ENCODE measurements at regions not wholly inside any gene's neighbourhood (a gene's known extent, or its start where the extent isn't known, plus 50 kb on each side); places are given as distances from the start of the nearest gene placed in this dataset.

DNA sequence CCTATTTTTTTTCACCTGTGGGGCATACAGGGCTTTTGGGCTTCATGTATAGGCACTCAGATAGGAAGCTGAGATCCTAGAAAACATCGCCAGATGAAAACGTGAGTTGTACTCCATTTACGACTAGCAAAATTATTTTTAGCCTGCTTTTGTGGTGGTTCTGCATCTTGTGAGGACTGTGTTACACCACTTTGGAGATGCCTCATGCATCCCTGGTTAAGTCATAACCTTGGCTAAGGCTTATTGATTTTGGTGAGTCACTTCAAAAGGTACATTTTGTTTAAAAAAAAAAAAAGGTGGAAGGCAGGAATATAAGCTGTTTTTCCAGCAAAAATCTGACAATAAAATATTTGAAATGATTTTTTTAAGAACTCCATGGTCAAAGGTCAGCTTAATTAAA lies 101.8 kb upstream of the OLFM3 start:
- ChIA-PET CTCF (interaction anchor here (1.1 kb wide), 1 partner anchor 122 kb away, joined by 3 read pairs; no protein-coding TSS in a partner anchor), POLR2A (no interaction called here)
- no peak for TF ChIP-seq RCOR1 (IDR thresholded peaks at IDR 0.05; ENCODE audit: low read length)
- no peak for TF ChIP-seq YY1 (IDR thresholded peaks at IDR 0.05; ENCODE audit: low read depth)
- no peak for TF ChIP-seq RAD21 (IDR thresholded peaks at IDR 0.05; ENCODE audit: low read length)
- no peak for TF ChIP-seq FOXJ3 (CRISPR knock-in tag; IDR thresholded peaks at IDR 0.05)
- TF ChIP-seq TCF12 (IDR thresholded peaks at IDR 0.05): no peak
- TF ChIP-seq, protein P1, sequence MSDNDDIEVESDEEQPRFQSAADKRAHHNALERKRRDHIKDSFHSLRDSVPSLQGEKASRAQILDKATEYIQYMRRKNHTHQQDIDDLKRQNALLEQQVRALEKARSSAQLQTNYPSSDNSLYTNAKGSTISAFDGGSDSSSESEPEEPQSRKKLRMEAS (IDR thresholded peaks at IDR 0.05; ENCODE audit: low read depth): no peak
- TF ChIP-seq, protein P2, sequence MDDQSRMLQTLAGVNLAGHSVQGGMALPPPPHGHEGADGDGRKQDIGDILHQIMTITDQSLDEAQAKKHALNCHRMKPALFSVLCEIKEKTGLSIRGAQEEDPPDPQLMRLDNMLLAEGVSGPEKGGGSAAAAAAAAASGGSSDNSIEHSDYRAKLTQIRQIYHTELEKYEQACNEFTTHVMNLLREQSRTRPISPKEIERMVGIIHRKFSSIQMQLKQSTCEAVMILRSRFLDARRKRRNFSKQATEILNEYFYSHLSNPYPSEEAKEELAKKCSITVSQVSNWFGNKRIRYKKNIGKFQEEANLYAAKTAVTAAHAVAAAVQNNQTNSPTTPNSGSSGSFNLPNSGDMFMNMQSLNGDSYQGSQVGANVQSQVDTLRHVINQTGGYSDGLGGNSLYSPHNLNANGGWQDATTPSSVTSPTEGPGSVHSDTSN (IDR thresholded peaks at IDR 0.05): no peak
- Histone ChIP-seq H3K4me1 (ENCODE audit: control insufficient read depth in 1 of 2, insufficient read depth in 2 of 2, low read depth in 1 of 2, low read length in 1 of 2) (no peaks in the 10 kb centered on the region), H3K9me3 (no peaks in the 10 kb centered on the region), H3K27me3 (ENCODE audit: insufficient read depth) (no peaks in the 10 kb centered on the region), H3K9me2 (no peaks in the 10 kb centered on the region), H3K4me2 (no peak overlapping the region), H2AFZ (ENCODE audit: low read depth) (no peak overlapping the region), H3K36me3 (replicated peaks in 1 of 2; ENCODE audit: control insufficient read depth in 1 of 2, insufficient read depth in 2 of 2, low read length in 1 of 2) (no peaks in the 10 kb centered on the region), H4K20me1 (ENCODE audit: insufficient read depth) (no peaks in the 10 kb centered on the region), H3K79me2 (ENCODE audit: insufficient read depth) (no peaks in the 10 kb centered on the region), H3K27ac (ENCODE audit: low read depth in 2 of 2, low read length in 1 of 2) (no peak overlapping the region), H3K4me3 (ENCODE audit: low read depth in 2 of 2, low read length in 1 of 2) (no peak overlapping the region), H3F3A (replicated peaks; ENCODE audit: insufficient read depth) (no peaks in the 10 kb centered on the region), H3K9ac (no peak overlapping the region)
- WGBS (ENCODE audit: low lambda C conversion rate): 56% methylated on average over 3 of the region's 3 CpGs
- no peak for DNase-seq

DNA sequence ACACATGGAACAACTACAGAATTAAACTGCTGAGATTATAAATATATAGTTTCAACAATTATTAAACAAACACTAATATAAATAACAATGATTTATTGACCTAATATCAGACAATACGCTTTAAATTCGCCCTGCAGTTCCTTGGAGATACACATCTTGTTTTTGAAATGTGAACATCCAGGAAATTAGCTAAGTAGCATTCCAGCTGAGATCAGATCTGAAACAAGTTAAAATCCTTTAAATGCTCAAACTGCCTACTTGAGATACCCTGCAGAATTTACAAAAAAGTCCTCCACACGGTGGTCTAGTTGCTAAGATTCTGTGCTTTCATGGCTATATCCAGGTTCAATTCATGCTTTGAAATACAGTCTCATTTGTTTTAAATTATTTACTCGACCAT lies 101.4 kb upstream of the OLFM3 start:
- H3K4me2 ChIP-seq: no peak overlapping the region
- no peak overlapping the region for H3K27ac ChIP-seq (ENCODE audit: low read depth in 2 of 2, low read length in 1 of 2)
- no peaks in the 10 kb centered on the region for H4K20me1 ChIP-seq (ENCODE audit: insufficient read depth)
- H3K9ac ChIP-seq: no peak overlapping the region
- DNase-seq: no peak
- H3K4me3 ChIP-seq (ENCODE audit: low read depth in 2 of 2, low read length in 1 of 2): no peak overlapping the region
- 25% methylated on average over 4 of the region's 4 CpGs for WGBS (ENCODE audit: low lambda C conversion rate)
- ChIA-PET POLR2A (no interaction called here), CTCF (interaction anchor here (1.1 kb wide), 1 partner anchor 123 kb away, joined by 3 read pairs; no protein-coding TSS in a partner anchor)
- no peaks in the 10 kb centered on the region for H3K79me2 ChIP-seq (ENCODE audit: insufficient read depth)
- H3K27me3 ChIP-seq (ENCODE audit: insufficient read depth): no peaks in the 10 kb centered on the region
- H2AFZ ChIP-seq (ENCODE audit: low read depth): no peak overlapping the region
- no peaks in the 10 kb centered on the region for H3K9me2 ChIP-seq
- H3F3A ChIP-seq (replicated peaks; ENCODE audit: insufficient read depth): no peaks in the 10 kb centered on the region
- no peaks in the 10 kb centered on the region for H3K36me3 ChIP-seq (replicated peaks in 1 of 2; ENCODE audit: control insufficient read depth in 1 of 2, insufficient read depth in 2 of 2, low read length in 1 of 2)
- H3K4me1 ChIP-seq (ENCODE audit: control insufficient read depth in 1 of 2, insufficient read depth in 2 of 2, low read depth in 1 of 2, low read length in 1 of 2): no peaks in the 10 kb centered on the region
- no peaks in the 10 kb centered on the region for H3K9me3 ChIP-seq
- TF ChIP-seq GABPA (IDR thresholded peaks at IDR 0.05; ENCODE audit: low read depth) (no peak), TAF1 (IDR thresholded peaks at IDR 0.05; ENCODE audit: borderline replicate concordance, low read depth, low read length) (no peak), FOSL2 (IDR thresholded peaks at IDR 0.05; ENCODE audit: borderline replicate concordance, low read depth) (no peak), SIN3A (IDR thresholded peaks at IDR 0.05; ENCODE audit: borderline replicate concordance, low read depth, low read length) (no peak), NRF1 (IDR thresholded peaks at IDR 0.05; ENCODE audit: low read depth, low read length) (no peak), EZH2phosphoT487 (IDR thresholded peaks at IDR 0.05; ENCODE audit: borderline replicate concordance, low read depth) (no peak), POLR2AphosphoS5 (IDR thresholded peaks at IDR 0.05; ENCODE audit: low read depth, low read length) (no peak), RXRA (IDR thresholded peaks at IDR 0.05; ENCODE audit: borderline replicate concordance, low read depth) (no peak), RFX5 (IDR thresholded peaks at IDR 0.05; ENCODE audit: low read length) (no peak), TCF12 (IDR thresholded peaks at IDR 0.05) (no peak), FOXJ3 (CRISPR knock-in tag; IDR thresholded peaks at IDR 0.05) (no peak), TEAD4 (IDR thresholded peaks at IDR 0.05; ENCODE audit: borderline replicate concordance, insufficient read depth) (no peak), EP300 (IDR thresholded peaks at IDR 0.05; ENCODE audit: borderline replicate concordance in 1 of 2, low read depth in 1 of 2, low read length in 1 of 2) (no peak)
- TF ChIP-seq, protein P3, sequence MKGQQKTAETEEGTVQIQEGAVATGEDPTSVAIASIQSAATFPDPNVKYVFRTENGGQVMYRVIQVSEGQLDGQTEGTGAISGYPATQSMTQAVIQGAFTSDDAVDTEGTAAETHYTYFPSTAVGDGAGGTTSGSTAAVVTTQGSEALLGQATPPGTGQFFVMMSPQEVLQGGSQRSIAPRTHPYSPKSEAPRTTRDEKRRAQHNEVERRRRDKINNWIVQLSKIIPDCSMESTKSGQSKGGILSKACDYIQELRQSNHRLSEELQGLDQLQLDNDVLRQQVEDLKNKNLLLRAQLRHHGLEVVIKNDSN (IDR thresholded peaks at IDR 0.05; ENCODE audit: borderline replicate concordance, low read depth): no peak
- TF ChIP-seq, protein P2 (IDR thresholded peaks at IDR 0.05): no peak
- TF ChIP-seq, protein P4, sequence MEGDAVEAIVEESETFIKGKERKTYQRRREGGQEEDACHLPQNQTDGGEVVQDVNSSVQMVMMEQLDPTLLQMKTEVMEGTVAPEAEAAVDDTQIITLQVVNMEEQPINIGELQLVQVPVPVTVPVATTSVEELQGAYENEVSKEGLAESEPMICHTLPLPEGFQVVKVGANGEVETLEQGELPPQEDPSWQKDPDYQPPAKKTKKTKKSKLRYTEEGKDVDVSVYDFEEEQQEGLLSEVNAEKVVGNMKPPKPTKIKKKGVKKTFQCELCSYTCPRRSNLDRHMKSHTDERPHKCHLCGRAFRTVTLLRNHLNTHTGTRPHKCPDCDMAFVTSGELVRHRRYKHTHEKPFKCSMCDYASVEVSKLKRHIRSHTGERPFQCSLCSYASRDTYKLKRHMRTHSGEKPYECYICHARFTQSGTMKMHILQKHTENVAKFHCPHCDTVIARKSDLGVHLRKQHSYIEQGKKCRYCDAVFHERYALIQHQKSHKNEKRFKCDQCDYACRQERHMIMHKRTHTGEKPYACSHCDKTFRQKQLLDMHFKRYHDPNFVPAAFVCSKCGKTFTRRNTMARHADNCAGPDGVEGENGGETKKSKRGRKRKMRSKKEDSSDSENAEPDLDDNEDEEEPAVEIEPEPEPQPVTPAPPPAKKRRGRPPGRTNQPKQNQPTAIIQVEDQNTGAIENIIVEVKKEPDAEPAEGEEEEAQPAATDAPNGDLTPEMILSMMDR (IDR thresholded peaks at IDR 0.05): no peak
- TF ChIP-seq, protein P1 (IDR thresholded peaks at IDR 0.05; ENCODE audit: low read depth): no peak
- TF ChIP-seq, protein P5, sequence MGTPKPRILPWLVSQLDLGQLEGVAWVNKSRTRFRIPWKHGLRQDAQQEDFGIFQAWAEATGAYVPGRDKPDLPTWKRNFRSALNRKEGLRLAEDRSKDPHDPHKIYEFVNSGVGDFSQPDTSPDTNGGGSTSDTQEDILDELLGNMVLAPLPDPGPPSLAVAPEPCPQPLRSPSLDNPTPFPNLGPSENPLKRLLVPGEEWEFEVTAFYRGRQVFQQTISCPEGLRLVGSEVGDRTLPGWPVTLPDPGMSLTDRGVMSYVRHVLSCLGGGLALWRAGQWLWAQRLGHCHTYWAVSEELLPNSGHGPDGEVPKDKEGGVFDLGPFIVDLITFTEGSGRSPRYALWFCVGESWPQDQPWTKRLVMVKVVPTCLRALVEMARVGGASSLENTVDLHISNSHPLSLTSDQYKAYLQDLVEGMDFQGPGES (IDR thresholded peaks at IDR 0.05; ENCODE audit: low read depth, low read length): no peak
